Endothelial cell (in vitro differentiated cells): ENCODE measurements at regions not wholly inside any gene's neighbourhood (a gene's known extent, or its start where the extent isn't known, plus 50 kb on each side); places are given as distances from the start of the nearest gene placed in this dataset.

ENCODE experiments used
- DNase-seq: peaks from one replicate; pipeline ENCODE4 v3.0.0; 2021; ENCODE audit warnings: low spot score
- H3K27ac Mint-ChIP-seq: one replicate; pipeline ENCODE4 v1.8.0; 2021; ENCODE audit warnings: mixed read lengths, inconsistent platforms; ENCODE audit not compliant: unreplicated experiment
- H3K27me3 Mint-ChIP-seq: one replicate; pipeline ENCODE4 v1.8.0; 2021; ENCODE audit warnings: mild to moderate bottlenecking, moderate library complexity, mixed read lengths, inconsistent platforms; ENCODE audit not compliant: unreplicated experiment
- H3K36me3 Mint-ChIP-seq: one replicate; pipeline ENCODE4 v1.8.0; 2021; ENCODE audit warnings: mild to moderate bottlenecking, low read depth, mixed read lengths, inconsistent platforms; ENCODE audit not compliant: unreplicated experiment
- H3K4me1 Mint-ChIP-seq: one replicate; pipeline ENCODE4 v1.8.0; 2021; ENCODE audit warnings: mild to moderate bottlenecking, mixed read lengths, inconsistent platforms; ENCODE audit not compliant: unreplicated experiment
- H3K4me3 Mint-ChIP-seq: one replicate; pipeline ENCODE4 v1.8.0; 2021; ENCODE audit warnings: mild to moderate bottlenecking, mixed read lengths, inconsistent platforms; ENCODE audit not compliant: unreplicated experiment
- H3K9me3 Mint-ChIP-seq: one replicate; pipeline ENCODE4 v1.8.0; 2021; ENCODE audit warnings: mixed read lengths, inconsistent platforms; ENCODE audit not compliant: unreplicated experiment
- CTCF ChIP-seq: fragments of 200-600 bp; sonication (generic); IDR thresholded peaks from one replicate; pipeline ENCODE4 v1.5.0; 2021; ENCODE audit warnings: antibody characterized with exemption; ENCODE audit not compliant: unreplicated experiment

- no peak overlapping the region for H3K27ac Mint-ChIP-seq
- DNase-seq: no peak
- peaks cover 9% of the 10 kb centered on the region for H3K4me1 Mint-ChIP-seq
- no peaks in the 10 kb centered on the region for H3K36me3 Mint-ChIP-seq
- H3K27me3 Mint-ChIP-seq: no peaks in the 10 kb centered on the region
- no peak for TF ChIP-seq CTCF
- no peaks in the 10 kb centered on the region for H3K9me3 Mint-ChIP-seq
- H3K4me3 Mint-ChIP-seq: no peak overlapping the region
These were observed 153.0 kb upstream of the SLC24A2 start for GRCh38 chr9:19941874-19942273.

- Mint-ChIP-seq H3K4me1 (peaks cover 9% of the 10 kb centered on the region), H3K27me3 (no peaks in the 10 kb centered on the region), H3K4me3 (no peak overlapping the region), H3K9me3 (no peaks in the 10 kb centered on the region), H3K36me3 (no peaks in the 10 kb centered on the region), H3K27ac (no peak overlapping the region)
- DNase-seq: no peak
- no peak for TF ChIP-seq CTCF
These were observed 152.1 kb upstream of the SLC24A2 start for GRCh38 chr9:19940811-19941535.

- H3K4me3 Mint-ChIP-seq: no peak overlapping the region
- no peak for TF ChIP-seq CTCF
- no peak overlapping the region for H3K27ac Mint-ChIP-seq
- no peaks in the 10 kb centered on the region for H3K9me3 Mint-ChIP-seq
- peaks cover 10% of the 10 kb centered on the region for H3K4me1 Mint-ChIP-seq
- no peak for DNase-seq
- H3K36me3 Mint-ChIP-seq: no peaks in the 10 kb centered on the region
- H3K27me3 Mint-ChIP-seq: no peaks in the 10 kb centered on the region
These were observed 151.0 kb upstream of the SLC24A2 start for GRCh38 chr9:19939734-19940278.

- H3K4me3 Mint-ChIP-seq: no peak overlapping the region
- H3K27me3 Mint-ChIP-seq: no peaks in the 10 kb centered on the region
- no peak overlapping the region for H3K27ac Mint-ChIP-seq
- no peak for TF ChIP-seq CTCF
- H3K9me3 Mint-ChIP-seq: no peaks in the 10 kb centered on the region
- DNase-seq: no peak
- H3K4me1 Mint-ChIP-seq: peaks cover 9% of the 10 kb centered on the region
- no peaks in the 10 kb centered on the region for H3K36me3 Mint-ChIP-seq
These were observed 150.3 kb upstream of the SLC24A2 start for GRCh38 chr9:19938990-19939733.

- Mint-ChIP-seq H3K9me3 (no peaks in the 10 kb centered on the region), H3K27ac (no peak overlapping the region), H3K36me3 (no peaks in the 10 kb centered on the region), H3K27me3 (peaks cover 6% of the 10 kb centered on the region), H3K4me1 (peaks cover 14% of the 10 kb centered on the region), H3K4me3 (no peak overlapping the region)
- no peak for TF ChIP-seq CTCF
- no peak for DNase-seq
These were observed 148.3 kb upstream of the SLC24A2 start for GRCh38 chr9:19937121-19937520.
